ENCODE measurements at regions not wholly inside any gene's neighbourhood (a gene's known extent, or its start where the extent isn't known, plus 50 kb on each side); places are given as distances from the start of the nearest gene placed in this dataset.

DNA sequence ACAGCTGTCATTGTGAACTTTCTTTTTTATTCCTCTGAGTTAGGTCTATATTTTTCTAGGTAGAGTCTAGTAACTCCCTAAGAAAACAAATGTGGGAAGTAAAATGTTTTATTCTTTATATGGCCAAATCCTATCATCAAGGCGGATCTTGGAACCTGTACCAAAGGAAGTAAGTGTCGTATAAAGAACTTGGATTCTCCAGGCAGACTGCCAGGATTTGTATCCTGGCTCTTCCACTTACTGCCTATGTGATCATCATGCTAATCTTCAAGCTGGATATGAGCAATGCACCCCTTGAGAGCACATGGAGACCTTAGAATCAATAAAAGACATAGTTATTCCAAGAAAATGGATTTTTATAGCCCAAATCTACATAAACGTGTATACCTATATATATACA is 286.5 kb downstream of the PCDH17 start:
- Histone ChIP-seq H3K4me1 (ENCODE audit: control insufficient read depth, low read depth, low read length) (peaks cover 6% of the 10 kb centered on the region), H3K36me3 (ENCODE audit: control insufficient read depth, low read depth, low read length) (no peaks in the 10 kb centered on the region), H3K27ac (ENCODE audit: low read length) (no peak overlapping the region), H3K9ac (ENCODE audit: low read length) (no peak overlapping the region), H3K27me3 (ENCODE audit: control insufficient read depth, insufficient read depth, low read length) (no peaks in the 10 kb centered on the region), H3K4me3 (ENCODE audit: low read length) (no peak overlapping the region), H3K9me3 (ENCODE audit: control insufficient read depth, low read depth, low read length) (no peaks in the 10 kb centered on the region)

DNA sequence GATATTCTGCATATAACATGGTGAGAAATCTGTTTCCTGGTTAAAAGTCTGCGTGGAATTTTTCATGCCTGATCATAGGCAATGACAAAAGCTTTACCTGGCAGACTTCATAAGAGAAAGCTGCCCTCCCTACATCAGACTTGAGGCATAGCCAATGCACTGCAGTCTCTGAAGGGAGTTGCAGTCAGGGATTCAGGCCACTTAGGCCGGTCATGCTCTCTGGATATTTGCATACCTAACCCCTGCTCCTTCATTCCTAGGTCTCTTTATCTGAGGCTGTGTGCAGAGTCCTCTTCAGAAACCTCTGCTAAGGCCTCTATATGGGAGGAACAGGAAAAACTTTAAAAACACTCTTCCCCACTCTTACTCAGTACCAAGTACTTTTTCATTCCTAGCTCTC is 287.4 kb downstream of the PCDH17 start:
- Histone ChIP-seq H3K36me3 (ENCODE audit: control insufficient read depth, low read depth, low read length) (no peaks in the 10 kb centered on the region), H3K4me1 (ENCODE audit: control insufficient read depth, low read depth, low read length) (peaks cover 6% of the 10 kb centered on the region), H3K27me3 (ENCODE audit: control insufficient read depth, insufficient read depth, low read length) (no peaks in the 10 kb centered on the region), H3K9me3 (ENCODE audit: control insufficient read depth, low read depth, low read length) (no peaks in the 10 kb centered on the region), H3K4me3 (ENCODE audit: low read length) (no peak overlapping the region), H3K27ac (ENCODE audit: low read length) (no peak overlapping the region), H3K9ac (ENCODE audit: low read length) (no peak overlapping the region)

DNA sequence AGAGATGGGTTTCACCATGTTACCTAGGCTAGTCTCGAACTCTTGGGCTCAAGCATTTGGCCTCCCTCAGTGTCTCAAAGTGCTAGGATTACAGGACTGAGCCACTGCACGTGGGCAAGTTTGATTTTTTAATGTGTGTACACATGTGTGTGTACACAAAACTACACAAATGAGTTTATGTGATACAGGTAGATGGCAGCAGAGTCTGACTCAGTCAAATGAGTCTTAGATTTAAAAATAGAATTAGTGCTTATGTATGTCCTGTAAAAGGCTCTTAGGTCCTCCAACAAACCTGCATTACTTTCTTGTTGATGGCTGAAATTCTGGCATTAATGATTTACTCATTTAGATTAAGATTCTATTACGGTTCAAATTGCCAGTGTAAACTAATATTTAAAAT is 293.7 kb downstream of the PCDH17 start:
- H3K9ac ChIP-seq (ENCODE audit: low read length) = no peak overlapping the region
- H3K27me3 ChIP-seq (ENCODE audit: control insufficient read depth, insufficient read depth, low read length) = no peaks in the 10 kb centered on the region
- no peak overlapping the region for H3K4me3 ChIP-seq (ENCODE audit: low read length)
- H3K4me1 ChIP-seq (ENCODE audit: control insufficient read depth, low read depth, low read length) = no peaks in the 10 kb centered on the region
- H3K36me3 ChIP-seq (ENCODE audit: control insufficient read depth, low read depth, low read length) = no peaks in the 10 kb centered on the region
- no peaks in the 10 kb centered on the region for H3K9me3 ChIP-seq (ENCODE audit: control insufficient read depth, low read depth, low read length)
- no peak overlapping the region for H3K27ac ChIP-seq (ENCODE audit: low read length)

DNA sequence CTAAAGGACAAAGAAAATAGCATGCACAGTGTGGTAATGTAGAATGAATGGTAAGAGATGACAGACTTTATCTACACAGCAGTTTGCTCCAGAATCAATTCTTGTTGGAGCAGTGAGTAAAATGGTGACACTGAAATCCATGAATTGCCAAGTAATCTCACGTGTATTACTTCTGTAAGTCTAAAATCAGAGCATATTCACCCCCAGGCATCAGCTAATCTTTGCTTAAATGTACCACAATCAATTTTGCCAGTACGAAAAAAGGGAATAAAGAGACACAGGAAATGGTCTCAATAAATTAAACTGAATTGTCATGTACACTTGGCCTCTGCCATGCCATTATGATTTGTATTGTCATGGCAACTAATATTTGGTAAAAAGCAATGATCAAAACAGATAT is 294.2 kb downstream of the PCDH17 start:
- Histone ChIP-seq H3K9ac (ENCODE audit: low read length) (no peak overlapping the region), H3K27ac (ENCODE audit: low read length) (no peak overlapping the region)

DNA sequence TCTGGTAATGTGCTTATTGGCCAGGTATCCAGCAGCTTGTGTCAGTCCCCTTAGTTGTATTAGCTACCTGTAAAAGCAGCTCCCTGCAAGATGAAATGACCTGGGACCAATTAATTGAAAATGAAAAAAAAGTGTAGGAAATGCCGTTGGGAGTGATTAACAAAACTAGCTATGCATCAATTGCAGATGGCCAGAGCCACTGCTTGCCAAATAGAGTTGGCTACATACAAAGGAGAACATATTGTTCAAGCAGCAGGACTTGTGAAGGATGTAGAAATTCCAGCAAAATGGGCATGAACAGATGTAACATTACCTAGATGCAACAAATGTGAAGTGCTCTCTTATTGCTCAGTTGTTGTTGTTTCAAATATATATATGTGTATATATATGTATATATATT is 300.5 kb downstream of the PCDH17 start:
- H3K4me1 ChIP-seq (ENCODE audit: control insufficient read depth, low read depth, low read length) = no peaks in the 10 kb centered on the region
- H3K4me3 ChIP-seq (ENCODE audit: low read length) = no peak overlapping the region
- no peaks in the 10 kb centered on the region for H3K9me3 ChIP-seq (ENCODE audit: control insufficient read depth, low read depth, low read length)
- H3K27ac ChIP-seq (ENCODE audit: low read length) = no peak overlapping the region
- H3K9ac ChIP-seq (ENCODE audit: low read length) = no peak overlapping the region
- no peaks in the 10 kb centered on the region for H3K36me3 ChIP-seq (ENCODE audit: control insufficient read depth, low read depth, low read length)
- no peaks in the 10 kb centered on the region for H3K27me3 ChIP-seq (ENCODE audit: control insufficient read depth, insufficient read depth, low read length)

More for the DNA sequence above, 294.2 kb downstream of the PCDH17 start:
- H3K9me3 ChIP-seq (ENCODE audit: control insufficient read depth, low read depth, low read length) = no peaks in the 10 kb centered on the region
- H3K27me3 ChIP-seq (ENCODE audit: control insufficient read depth, insufficient read depth, low read length) = no peaks in the 10 kb centered on the region
- H3K36me3 ChIP-seq (ENCODE audit: control insufficient read depth, low read depth, low read length) = no peaks in the 10 kb centered on the region
- no peaks in the 10 kb centered on the region for H3K4me1 ChIP-seq (ENCODE audit: control insufficient read depth, low read depth, low read length)
- no peak overlapping the region for H3K4me3 ChIP-seq (ENCODE audit: low read length)

DNA sequence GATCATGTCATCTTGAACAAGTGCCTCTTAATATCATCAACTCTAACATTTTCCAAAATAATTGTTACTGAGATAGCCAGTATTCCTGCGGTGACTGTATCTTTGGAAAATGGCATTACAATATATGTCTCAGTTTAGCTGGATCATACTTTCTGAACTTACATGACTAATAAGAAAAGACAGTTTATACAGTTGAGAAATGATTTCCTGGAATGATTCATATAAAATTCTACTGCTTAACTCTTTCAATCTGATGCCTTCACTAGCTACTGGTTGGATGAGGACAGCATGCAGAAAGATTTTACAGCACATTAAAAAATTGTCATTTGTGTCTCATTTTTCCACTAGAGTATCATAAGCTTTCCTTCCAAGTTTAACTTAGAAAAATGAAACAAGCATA is 302.1 kb downstream of the PCDH17 start:
- H3K9me3 ChIP-seq (ENCODE audit: control insufficient read depth, low read depth, low read length) = no peaks in the 10 kb centered on the region
- no peak overlapping the region for H3K4me3 ChIP-seq (ENCODE audit: low read length)
- no peaks in the 10 kb centered on the region for H3K27me3 ChIP-seq (ENCODE audit: control insufficient read depth, insufficient read depth, low read length)
- H3K36me3 ChIP-seq (ENCODE audit: control insufficient read depth, low read depth, low read length) = no peaks in the 10 kb centered on the region
- no peak overlapping the region for H3K27ac ChIP-seq (ENCODE audit: low read length)
- no peaks in the 10 kb centered on the region for H3K4me1 ChIP-seq (ENCODE audit: control insufficient read depth, low read depth, low read length)
- no peak overlapping the region for H3K9ac ChIP-seq (ENCODE audit: low read length)

DNA sequence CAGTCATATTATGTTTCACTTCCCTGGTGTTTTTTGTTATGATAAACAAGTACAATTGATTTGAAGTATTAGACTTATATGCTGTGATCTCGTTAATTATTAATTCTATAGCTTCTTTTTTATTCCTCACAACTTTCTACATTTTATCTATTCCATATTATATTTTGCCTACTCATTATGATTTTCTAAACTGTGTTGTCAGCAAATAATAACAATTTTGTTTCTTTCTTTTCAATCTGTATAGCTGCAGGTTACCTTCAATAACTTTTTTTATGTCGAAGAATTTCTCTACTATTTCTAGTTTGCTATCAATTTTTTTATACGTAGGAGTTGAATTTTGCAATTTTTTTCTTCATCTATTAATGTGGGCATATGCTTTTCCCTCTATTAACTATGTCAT is 304.4 kb downstream of the PCDH17 start:
- Histone ChIP-seq H3K4me3 (ENCODE audit: low read length) (no peak overlapping the region), H3K9ac (ENCODE audit: low read length) (no peak overlapping the region), H3K4me1 (ENCODE audit: control insufficient read depth, low read depth, low read length) (no peaks in the 10 kb centered on the region), H3K36me3 (ENCODE audit: control insufficient read depth, low read depth, low read length) (no peaks in the 10 kb centered on the region), H3K9me3 (ENCODE audit: control insufficient read depth, low read depth, low read length) (no peaks in the 10 kb centered on the region), H3K27me3 (ENCODE audit: control insufficient read depth, insufficient read depth, low read length) (no peaks in the 10 kb centered on the region), H3K27ac (ENCODE audit: low read length) (no peak overlapping the region)

DNA sequence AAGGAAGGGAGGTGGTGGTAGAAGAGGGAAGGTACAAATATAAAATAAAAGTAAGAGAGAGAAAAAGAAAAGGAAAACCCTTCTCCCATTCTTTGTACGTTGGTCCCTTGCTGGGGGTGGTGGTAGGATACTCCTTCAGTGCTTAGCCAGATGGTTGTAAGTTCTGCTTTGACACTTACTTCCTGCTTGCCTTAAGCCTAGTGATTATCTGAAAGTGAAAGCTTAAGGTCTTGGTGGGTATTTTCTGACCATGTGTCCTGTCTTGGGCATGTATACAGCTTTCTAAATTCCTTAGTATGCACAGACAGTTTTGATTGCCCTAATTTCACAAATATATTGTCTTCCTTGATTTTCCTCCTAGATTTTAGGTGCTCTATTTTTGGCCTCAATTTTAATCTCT is 314.8 kb downstream of the PCDH17 start:
- H3K27me3 ChIP-seq (ENCODE audit: control insufficient read depth, insufficient read depth, low read length) = no peaks in the 10 kb centered on the region
- H3K27ac ChIP-seq (ENCODE audit: low read length) = no peak overlapping the region
- no peak overlapping the region for H3K4me3 ChIP-seq (ENCODE audit: low read length)
- no peak overlapping the region for H3K9ac ChIP-seq (ENCODE audit: low read length)
- H3K36me3 ChIP-seq (ENCODE audit: control insufficient read depth, low read depth, low read length) = no peaks in the 10 kb centered on the region
- no peaks in the 10 kb centered on the region for H3K9me3 ChIP-seq (ENCODE audit: control insufficient read depth, low read depth, low read length)
- H3K4me1 ChIP-seq (ENCODE audit: control insufficient read depth, low read depth, low read length) = no peaks in the 10 kb centered on the region

DNA sequence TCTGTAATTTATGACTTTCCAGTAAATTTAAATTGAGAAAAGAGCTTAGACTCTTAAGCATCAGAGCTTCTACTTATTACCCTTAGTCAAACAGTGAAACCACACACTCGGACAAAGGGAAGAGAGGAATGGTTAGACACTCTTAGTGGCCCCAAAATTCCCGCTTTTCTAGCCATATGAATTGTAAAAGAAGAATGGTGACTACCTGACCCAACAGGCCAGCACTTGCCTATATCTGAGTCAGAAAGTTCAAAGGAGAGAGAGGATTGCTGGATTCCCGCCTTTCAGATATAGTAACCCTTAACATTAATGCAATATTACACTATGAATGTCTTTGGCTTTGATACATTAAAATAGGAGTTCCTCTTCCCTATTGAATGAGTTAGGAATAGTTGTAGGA is 317.3 kb downstream of the PCDH17 start:
- H3K27ac ChIP-seq (ENCODE audit: low read length) = no peak overlapping the region
- no peak overlapping the region for H3K4me3 ChIP-seq (ENCODE audit: low read length)
- no peak overlapping the region for H3K9ac ChIP-seq (ENCODE audit: low read length)
- no peaks in the 10 kb centered on the region for H3K36me3 ChIP-seq (ENCODE audit: control insufficient read depth, low read depth, low read length)
- no peaks in the 10 kb centered on the region for H3K27me3 ChIP-seq (ENCODE audit: control insufficient read depth, insufficient read depth, low read length)
- no peaks in the 10 kb centered on the region for H3K9me3 ChIP-seq (ENCODE audit: control insufficient read depth, low read depth, low read length)
- H3K4me1 ChIP-seq (ENCODE audit: control insufficient read depth, low read depth, low read length) = no peaks in the 10 kb centered on the region

DNA sequence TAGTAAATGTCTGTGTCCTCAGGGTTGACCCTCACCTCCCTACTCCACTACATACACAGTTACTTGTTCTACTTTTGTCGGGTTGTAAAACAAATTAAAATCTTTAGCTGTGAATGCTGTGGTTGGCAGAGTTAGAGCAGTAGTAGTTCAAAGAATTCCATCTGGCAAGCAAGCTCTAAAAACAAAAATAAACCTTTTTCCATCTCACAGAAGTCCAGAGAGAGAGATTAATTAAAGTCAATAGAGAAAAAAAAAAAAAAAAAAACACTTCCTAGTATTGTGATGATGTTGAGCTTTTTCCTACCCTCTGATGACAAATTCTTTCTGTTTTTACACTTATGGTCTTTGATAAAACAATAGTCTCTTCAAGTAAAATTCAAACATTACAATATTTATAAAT is 338.4 kb downstream of the PCDH17 start:
- Histone ChIP-seq H3K36me3 (ENCODE audit: control insufficient read depth, low read depth, low read length) (no peaks in the 10 kb centered on the region), H3K9ac (ENCODE audit: low read length) (no peak overlapping the region), H3K4me3 (ENCODE audit: low read length) (no peak overlapping the region), H3K27ac (ENCODE audit: low read length) (no peak overlapping the region), H3K9me3 (ENCODE audit: control insufficient read depth, low read depth, low read length) (peaks cover 5% of the 10 kb centered on the region), H3K4me1 (ENCODE audit: control insufficient read depth, low read depth, low read length) (no peaks in the 10 kb centered on the region), H3K27me3 (ENCODE audit: control insufficient read depth, insufficient read depth, low read length) (no peaks in the 10 kb centered on the region)

DNA sequence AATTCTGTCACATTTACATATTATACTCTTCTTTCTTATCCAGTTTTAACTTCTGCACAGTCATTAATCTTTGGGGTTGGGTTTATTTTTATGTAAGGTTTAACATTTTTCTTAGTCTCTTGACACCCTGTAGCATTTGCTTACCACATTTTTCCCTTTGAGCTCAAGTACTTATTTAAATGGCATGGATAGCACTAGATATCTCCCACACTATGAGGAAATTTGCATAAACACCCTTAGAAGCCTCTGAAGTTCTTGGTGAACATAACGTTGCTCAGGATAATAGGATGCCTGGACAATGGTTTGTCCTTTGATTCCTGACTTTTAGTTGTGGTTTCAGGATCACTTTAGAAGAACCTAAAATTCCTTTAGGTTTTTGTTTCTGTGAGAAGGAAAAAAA is 338.9 kb downstream of the PCDH17 start:
- Histone ChIP-seq H3K4me1 (ENCODE audit: control insufficient read depth, low read depth, low read length) (no peaks in the 10 kb centered on the region), H3K36me3 (ENCODE audit: control insufficient read depth, low read depth, low read length) (no peaks in the 10 kb centered on the region), H3K9ac (ENCODE audit: low read length) (no peak overlapping the region), H3K27ac (ENCODE audit: low read length) (no peak overlapping the region), H3K27me3 (ENCODE audit: control insufficient read depth, insufficient read depth, low read length) (no peaks in the 10 kb centered on the region), H3K9me3 (ENCODE audit: control insufficient read depth, low read depth, low read length) (peaks cover 5% of the 10 kb centered on the region), H3K4me3 (ENCODE audit: low read length) (no peak overlapping the region)

DNA sequence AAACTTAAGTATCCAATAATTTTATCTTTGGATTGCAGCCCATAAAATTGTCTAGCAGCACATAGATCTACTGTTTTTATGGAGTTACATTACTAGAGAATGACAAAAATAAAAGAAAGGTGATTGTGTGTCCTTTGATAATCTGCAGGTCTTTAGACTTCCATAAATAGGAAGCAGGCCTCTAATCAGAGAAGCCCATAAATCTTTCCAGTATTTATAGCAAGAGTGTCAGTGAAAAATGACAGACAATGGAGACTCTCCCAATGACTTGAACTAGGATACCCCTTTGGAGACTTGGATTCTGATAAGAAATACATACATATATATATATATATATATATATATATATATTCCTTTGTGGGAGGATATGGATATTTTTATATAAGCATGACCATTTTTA is 351.2 kb downstream of the PCDH17 start:
- Histone ChIP-seq H3K9me3 (ENCODE audit: control insufficient read depth, low read depth, low read length) (no peaks in the 10 kb centered on the region), H3K27ac (ENCODE audit: low read length) (no peak overlapping the region), H3K9ac (ENCODE audit: low read length) (no peak overlapping the region), H3K36me3 (ENCODE audit: control insufficient read depth, low read depth, low read length) (no peaks in the 10 kb centered on the region), H3K27me3 (ENCODE audit: control insufficient read depth, insufficient read depth, low read length) (no peaks in the 10 kb centered on the region), H3K4me3 (ENCODE audit: low read length) (no peak overlapping the region), H3K4me1 (ENCODE audit: control insufficient read depth, low read depth, low read length) (no peaks in the 10 kb centered on the region)

DNA sequence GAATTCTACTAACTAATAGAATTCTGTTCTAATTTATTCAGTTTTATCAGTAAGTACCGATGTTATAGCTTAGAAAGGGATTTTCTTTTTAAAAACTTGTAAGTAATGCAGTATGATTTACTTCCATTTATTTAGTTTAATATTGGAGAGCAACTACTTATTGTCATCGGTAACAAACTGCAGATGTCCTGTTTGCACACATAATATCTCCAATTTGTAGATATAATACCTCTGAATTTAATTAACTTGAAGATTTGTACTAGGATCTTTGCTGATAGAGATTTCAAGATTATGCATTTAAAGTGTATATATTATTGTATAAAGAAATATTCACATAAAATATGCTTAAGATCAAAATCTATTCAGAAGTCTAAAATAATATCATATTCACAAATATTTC is 356.7 kb downstream of the PCDH17 start:
- no peak overlapping the region for H3K27ac ChIP-seq (ENCODE audit: low read length)
- no peak overlapping the region for H3K4me3 ChIP-seq (ENCODE audit: low read length)
- no peaks in the 10 kb centered on the region for H3K36me3 ChIP-seq (ENCODE audit: control insufficient read depth, low read depth, low read length)
- no peaks in the 10 kb centered on the region for H3K4me1 ChIP-seq (ENCODE audit: control insufficient read depth, low read depth, low read length)
- H3K9me3 ChIP-seq (ENCODE audit: control insufficient read depth, low read depth, low read length) = no peaks in the 10 kb centered on the region
- H3K27me3 ChIP-seq (ENCODE audit: control insufficient read depth, insufficient read depth, low read length) = no peaks in the 10 kb centered on the region
- H3K9ac ChIP-seq (ENCODE audit: low read length) = no peak overlapping the region

Data from iPS-18a (cell line).